Heart right ventricle (tissue), 16 donors: ENCODE measurements at regions not wholly inside any gene's neighbourhood (a gene's known extent, or its start where the extent isn't known, plus 50 kb on each side); places are given as distances from the start of the nearest gene placed in this dataset.

Experiments used
- ATAC-seq, 8 donors: fragments of 200-7000 bp; cut with Tn5 transposase; one replicate each; pipeline ENCODE4 v1.9.1; 2020; ENCODE audit warnings: mild to moderate bottlenecking in 8 of 8, moderate library complexity in 8 of 8, moderate number of reproducible peaks in 1 of 8
- DNase-seq, 2 donors: peaks; one replicate each; pipeline ENCODE4 v3.0.0-alpha.2; 2020
- H3K27ac ChIP-seq, 10 donors: fragments of 200-600 bp; sonication (generic) in 2 of 10; one replicate each; pipeline versions ENCODE4 v1.5.0 to v1.8.0; 2020 to 2022; ENCODE audit warnings: mild to moderate bottlenecking in 3 of 10
- H3K27me3 ChIP-seq, 7 donors: fragments of 200-600 bp; one replicate each; pipeline ENCODE4 v1.8.0; 2021 to 2022; ENCODE audit warnings: mild to moderate bottlenecking in 2 of 7
- H3K36me3 ChIP-seq, 9 donors: fragments of 200-600 bp; sonication (generic) in 1 of 9; one replicate each; pipeline versions ENCODE4 v1.5.0 to v1.8.0; 2020 to 2022; ENCODE audit warnings: mild to moderate bottlenecking in 2 of 9
- H3K4me1 ChIP-seq, 9 donors: fragments of 200-600 bp; sonication (generic) in 1 of 9; one replicate each; pipeline versions ENCODE4 v1.5.0 to v1.8.0; 2020 to 2022; ENCODE audit warnings: mild to moderate bottlenecking in 4 of 9
- H3K4me3 ChIP-seq, 10 donors: fragments of 200-600 bp; sonication (generic) in 2 of 10; one replicate each; pipeline versions ENCODE4 v1.5.0 to v1.8.0; 2020 to 2022; ENCODE audit warnings: mild to moderate bottlenecking in 7 of 10, moderate library complexity in 2 of 10
- H3K9me3 ChIP-seq, 11 donors: fragments of 200-600 bp in 10 of 11; sonication (generic) in 2 of 11; one replicate each; pipeline versions ENCODE4 v1.5.0 to v1.8.0; 2013 to 2022; ENCODE audit warnings: mild to moderate bottlenecking in 2 of 11, control low read depth in 1 of 11, moderate library complexity in 1 of 11
- CTCF ChIP-seq, 9 donors: fragments of 200-600 bp; sonication (generic) in 2 of 9; IDR thresholded peaks; one replicate each; pipeline versions ENCODE4 v1.5.0 to v1.8.0; 2021 to 2022; ENCODE audit warnings: antibody characterized with exemption in 9 of 9, mild to moderate bottlenecking in 5 of 9, moderate library complexity in 1 of 9
- WGBS, 2 donors: extraction: QIAGEN DNeasy Blood & Tissue Kit; methylation state at CpG; one replicate each; pipeline ENCODE4 v1.1.7; 2013; ENCODE audit warnings: inconsistent platforms in 1 of 2; 5-methylcytosine and 5-hydroxymethylcytosine counted together
- intact Hi-C, 10 donors: fragments of 100-400 bp; cut with DNase I; formaldehyde crosslinking; loops; one replicate each; pipeline versions ENCODE4 v1.11.1 to v1.14.2; 2022
- donor health status: Arrhythmogenic right ventricular cardiomyopathy.
- donor health status: ischemic (EF 13 %, LVEDD 7.1; RV severe dilation, severe dysfunction).
- donor health status: healthy with polysubstance abuse.
- donor health status: DM: no; HTN: yes; CAD: no.
- donor health status: DM: no; HTN: no; CAD: no.
- donor health status: ischemic (EF 25% LVEDD 6.9; RV normal size, moderate dysfunction).
- donor health status: ischemic (EF 25% LVEDD 5.7; RV mildly dilated, moderate dysfunction).
- donor health status: healthy.
- donor health status: DM: yes; HTN: yes; CAD: no.
- donor health status: Ischemic cardiomyopathy.
- donor health status: ischemic (EF 35%, LVEDD 5.7; RV mildly dilated, moderate dysfunction).
- donor health status: nonischemic (EF 11% LVEDD 7.7; RV severe dilation, severe dysfunction).
- donor health status: DM: yes; HTN: yes; CAD: no.
- donor health status: PGD.
- donor health status: ischemic (EF 29% LVEDD 5.4; RV normal size, mild dysfunction).
- donor health status: nonischemic (EF 23%, LVEDD 6.1; RV moderate dilation, normal function).

GRCh38 chr1:38269923-38270848 is 223.6 kb upstream of the POU3F1 start:
- Histone ChIP-seq H3K36me3 (no peaks in the 10 kb centered on the region), H3K27ac (no peak overlapping the region), H3K4me3 (no peak overlapping the region), H3K9me3 (no peaks in the 10 kb centered on the region), H3K27me3 (peaks cover 0 to 52% (median 36%) of the 10 kb centered on the region in 7 donors), H3K4me1 (no peaks in the 10 kb centered on the region)
- TF ChIP-seq CTCF (IDR thresholded peaks at IDR 0.05) = no peak
- ATAC-seq = no peak
- WGBS, 2 donors = 55 to 56% methylated on average over 15 of the region's 15 CpGs
- no peak for DNase-seq
- intact Hi-C loops = no loop called here

DNA sequence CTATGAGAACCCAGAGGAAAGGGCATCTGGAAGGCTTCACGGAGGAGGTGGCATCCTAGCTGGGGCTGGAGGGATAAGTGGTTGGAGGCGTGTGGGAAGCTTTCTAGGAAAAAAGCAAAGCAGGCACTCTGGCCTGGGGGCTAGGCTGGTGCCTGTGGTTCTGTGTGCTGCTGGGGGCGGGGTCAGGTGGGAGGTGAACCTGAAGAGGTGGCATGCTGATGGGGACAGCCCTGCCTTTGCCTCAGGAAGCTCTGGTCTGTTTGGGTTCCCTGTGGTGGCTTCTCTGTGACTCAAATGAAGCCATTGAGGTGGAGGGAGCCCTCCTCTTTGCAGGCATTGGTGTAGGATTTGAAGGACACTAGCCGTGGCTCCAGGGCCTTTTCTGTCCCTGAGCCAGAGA is 221.6 kb upstream of the POU3F1 start:
- ATAC-seq = no peak
- no peaks in the 10 kb centered on the region for H3K36me3 ChIP-seq
- no peaks in the 10 kb centered on the region for H3K9me3 ChIP-seq
- H3K4me3 ChIP-seq = no peak overlapping the region
- no peaks in the 10 kb centered on the region for H3K4me1 ChIP-seq
- H3K27ac ChIP-seq = no peak overlapping the region
- DNase-seq = no peak
- peaks cover 0 to 60% (median 36%) of the 10 kb centered on the region in 7 donors for H3K27me3 ChIP-seq
- intact Hi-C loops = no loop called here
- no peak for TF ChIP-seq CTCF (IDR thresholded peaks at IDR 0.05)
- 66 to 84% methylated on average over 4 of the region's 4 CpGs for WGBS, 2 donors

DNA sequence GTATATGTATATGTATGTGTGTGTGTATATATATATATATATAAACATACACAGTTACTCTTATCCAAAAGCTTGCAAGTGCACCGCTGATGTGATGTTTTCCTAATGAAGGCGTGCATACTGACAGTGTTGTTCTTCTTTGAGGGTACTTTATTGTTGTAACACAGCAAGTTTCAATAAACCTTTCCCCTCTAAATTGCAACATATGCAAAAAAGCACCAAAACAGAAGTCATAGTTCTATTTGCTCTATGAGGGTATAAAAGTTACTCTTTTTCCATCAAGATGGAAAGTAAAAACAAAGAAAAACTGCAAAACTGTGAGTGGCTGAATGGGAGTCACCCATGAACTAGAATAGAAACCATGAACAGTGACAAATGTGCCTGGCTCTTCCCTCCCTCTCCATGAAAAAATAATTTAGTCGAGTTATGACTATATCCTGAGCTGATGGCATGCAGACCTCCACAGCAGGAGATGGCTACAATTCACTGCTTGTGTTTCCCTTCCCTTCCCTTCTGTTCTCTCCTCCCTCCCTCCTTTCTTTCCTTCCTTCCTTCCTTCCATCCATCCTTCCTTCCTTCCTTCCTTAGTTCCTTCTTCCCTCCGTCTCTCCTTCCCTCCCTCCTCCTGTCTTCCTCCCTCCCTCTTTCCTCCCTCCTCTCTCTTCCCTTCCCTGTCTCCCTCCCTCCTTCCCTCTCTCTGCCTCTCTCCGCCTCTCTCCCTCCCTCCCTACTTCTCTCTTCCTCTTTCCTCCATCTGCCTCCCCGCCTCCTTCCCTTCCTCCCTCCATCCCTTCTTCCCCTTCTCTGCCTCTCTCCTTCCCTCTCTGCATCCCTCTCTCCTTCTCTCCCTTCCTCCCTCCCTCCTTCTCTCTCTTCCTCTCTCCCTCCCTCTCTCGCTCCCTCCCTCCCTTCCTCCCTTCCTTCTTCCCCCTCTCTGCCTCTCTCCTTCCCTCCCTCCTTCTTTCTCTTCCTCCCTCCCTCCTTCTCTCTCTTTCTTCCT is 220.7 kb upstream of the POU3F1 start:
- WGBS, 2 donors = 70 to 73% methylated on average over 7 of the region's 7 CpGs

More for the DNA sequence above, 220.7 kb upstream of the POU3F1 start:
- Histone ChIP-seq H3K4me1 (no peaks in the 10 kb centered on the region), H3K4me3 (no peak overlapping the region), H3K9me3 (no peaks in the 10 kb centered on the region), H3K27me3 (peaks cover 0 to 63% (median 36%) of the 10 kb centered on the region in 7 donors), H3K36me3 (no peaks in the 10 kb centered on the region), H3K27ac (no peak overlapping the region)
- ATAC-seq (no peak), DNase-seq (no peak)
- TF ChIP-seq CTCF (IDR thresholded peaks at IDR 0.05) = no peak
- intact Hi-C loops = no loop called here
